Esophagus muscularis mucosa (tissue), 4 donors: ENCODE measurements at regions not wholly inside any gene's neighbourhood (a gene's known extent, or its start where the extent isn't known, plus 50 kb on each side); places are given as distances from the start of the nearest gene placed in this dataset.

Experiments used
- DNase-seq: peaks from one replicate; pipeline ENCODE4 v3.0.0-alpha.2; 2017; ENCODE audit errors: extremely low spot score
- H3K27ac ChIP-seq, 4 donors: fragments of 200-600 bp; sonication (generic); replicated peaks in 1 of 4; 1 replicate in 3 of 4; 2 replicates in 1 of 4; pipeline ENCODE4 v1.5.1; 2016 to 2019; ENCODE audit warnings: mild to moderate bottlenecking in 1 of 4
- H3K27me3 ChIP-seq, 4 donors: fragments of 200-600 bp; sonication (generic); one replicate each; pipeline versions ENCODE4 v1.5.1 to v1.6.0; 2016 to 2019
- H3K36me3 ChIP-seq, 4 donors: fragments of 200-600 bp; sonication (generic); one replicate each; pipeline ENCODE4 v1.5.1; 2016 to 2019
- H3K4me1 ChIP-seq, 4 donors: fragments of 200-600 bp; sonication (generic); one replicate each; pipeline ENCODE4 v1.5.1; 2016 to 2019
- H3K4me3 ChIP-seq, 4 donors: fragments of 200-600 bp; sonication (generic); 1 replicate in 2 of 4; 2 replicates in 2 of 4; pipeline ENCODE4 v1.5.1; 2016 to 2019; ENCODE audit warnings: mild to moderate bottlenecking in 4 of 4, moderate library complexity in 1 of 4
- H3K9me3 ChIP-seq, 4 donors: fragments of 200-600 bp; sonication (generic); 1 replicate in 3 of 4; 2 replicates in 1 of 4; pipeline ENCODE4 v1.5.1; 2016 to 2019
- EP300 ChIP-seq: sonication (generic); formaldehyde crosslinking; IDR thresholded peaks from one replicate; pipeline ENCODE4 v1.6.1; 2017; ENCODE audit warnings: antibody characterized with exemption
- POLR2A ChIP-seq: fragments of 450-650 bp; IDR thresholded peaks from one replicate; pipeline ENCODE4 v1.6.1; 2017; ENCODE audit warnings: antibody characterized with exemption, moderate library complexity, mild to moderate bottlenecking, low read depth
- POLR2AphosphoS5 ChIP-seq, 2 donors: sonication (generic); formaldehyde crosslinking; IDR thresholded peaks; one replicate each; pipeline ENCODE4 v1.6.1; 2017; ENCODE audit warnings: antibody characterized with exemption in 2 of 2
- WGBS: methylation state at CpG from one replicate; pipeline ENCODE4 v1.1.5; 2018; 5-methylcytosine and 5-hydroxymethylcytosine counted together
- intact Hi-C: fragments of 100-400 bp; cut with DNase I; formaldehyde crosslinking; loops from one replicate; pipeline ENCODE4 v1.15.1; 2023
- TF ChIP-seq, protein P1 (sequence below), 3 experiments: fragments of 200-600 bp in 2 of 3; fragments of 450-650 bp in 1 of 3; sonication (generic) in 2 of 3; IDR thresholded peaks; one replicate each; pipeline ENCODE4 v1.5.1; 2017 to 2019; ENCODE audit warnings: antibody characterized with exemption in 3 of 3, mild to moderate bottlenecking in 2 of 3, moderate library complexity in 1 of 3

DNA sequence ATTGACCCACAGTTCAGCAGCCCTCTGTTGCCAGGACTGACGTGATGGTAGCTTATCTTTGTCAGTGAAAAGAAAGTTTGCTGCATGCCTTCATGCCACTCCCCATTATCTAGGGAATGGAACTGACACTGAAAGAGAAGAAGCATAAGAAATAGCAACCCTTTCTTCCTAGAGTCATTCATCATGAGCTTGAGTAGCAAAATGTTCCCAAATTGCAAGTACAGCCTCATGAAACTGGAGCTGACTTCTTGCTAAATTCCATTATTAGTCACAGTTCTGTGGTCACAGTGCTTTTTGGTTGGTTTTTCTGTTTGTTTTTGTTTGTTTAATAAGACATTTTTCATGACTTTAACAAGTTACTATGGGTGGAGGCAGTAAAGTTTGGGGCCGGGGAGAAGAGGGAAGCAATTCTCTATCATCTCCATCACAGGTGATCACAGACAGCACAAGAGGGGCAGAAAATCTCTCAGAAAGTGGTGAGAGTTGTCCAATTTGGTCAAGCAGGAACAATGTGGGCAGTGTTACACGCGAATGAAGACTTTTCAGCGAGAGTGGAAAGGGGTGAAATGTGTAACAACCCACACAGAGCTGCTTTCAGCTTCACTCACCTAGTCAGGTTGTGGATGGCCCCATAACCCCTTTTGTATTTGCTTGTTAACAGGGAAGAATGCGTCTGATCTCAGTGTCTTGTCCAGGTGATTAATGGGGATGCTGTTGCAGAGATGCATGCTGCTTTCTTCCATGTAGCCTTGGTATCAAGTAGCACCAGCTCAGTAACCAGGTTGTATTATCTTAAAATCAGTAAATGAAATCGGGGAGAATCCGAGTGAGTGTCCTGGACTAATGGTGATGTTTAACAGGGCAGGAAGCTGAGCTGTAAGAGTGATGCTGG, 440.4 kb downstream of the DMRT2 start:
- WGBS, result 50% methylated on average over 8 of the region's 8 CpGs

DNA sequence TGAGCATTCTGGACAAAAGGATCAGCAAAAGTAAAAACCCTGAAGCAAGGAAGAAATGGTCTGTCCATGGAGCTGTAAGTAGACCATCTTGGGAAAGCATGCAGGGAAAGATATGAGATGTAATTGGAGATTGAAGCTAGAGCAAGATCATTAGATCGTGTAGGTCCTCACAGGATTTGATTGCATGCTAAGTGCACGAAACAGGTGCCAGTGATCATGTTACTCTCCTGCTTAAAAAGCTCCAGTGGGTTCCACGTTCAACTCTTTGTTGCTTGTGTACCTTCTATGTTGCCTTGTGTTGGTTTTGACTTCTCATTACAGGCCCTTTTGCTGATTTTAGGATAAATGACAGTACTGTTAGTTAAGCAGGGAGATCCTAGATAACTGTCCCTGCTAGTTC, 442.0 kb downstream of the DMRT2 start:
- no peak overlapping the region for H3K27ac ChIP-seq
- TF ChIP-seq POLR2A, result no peak
- TF ChIP-seq, protein P1, sequence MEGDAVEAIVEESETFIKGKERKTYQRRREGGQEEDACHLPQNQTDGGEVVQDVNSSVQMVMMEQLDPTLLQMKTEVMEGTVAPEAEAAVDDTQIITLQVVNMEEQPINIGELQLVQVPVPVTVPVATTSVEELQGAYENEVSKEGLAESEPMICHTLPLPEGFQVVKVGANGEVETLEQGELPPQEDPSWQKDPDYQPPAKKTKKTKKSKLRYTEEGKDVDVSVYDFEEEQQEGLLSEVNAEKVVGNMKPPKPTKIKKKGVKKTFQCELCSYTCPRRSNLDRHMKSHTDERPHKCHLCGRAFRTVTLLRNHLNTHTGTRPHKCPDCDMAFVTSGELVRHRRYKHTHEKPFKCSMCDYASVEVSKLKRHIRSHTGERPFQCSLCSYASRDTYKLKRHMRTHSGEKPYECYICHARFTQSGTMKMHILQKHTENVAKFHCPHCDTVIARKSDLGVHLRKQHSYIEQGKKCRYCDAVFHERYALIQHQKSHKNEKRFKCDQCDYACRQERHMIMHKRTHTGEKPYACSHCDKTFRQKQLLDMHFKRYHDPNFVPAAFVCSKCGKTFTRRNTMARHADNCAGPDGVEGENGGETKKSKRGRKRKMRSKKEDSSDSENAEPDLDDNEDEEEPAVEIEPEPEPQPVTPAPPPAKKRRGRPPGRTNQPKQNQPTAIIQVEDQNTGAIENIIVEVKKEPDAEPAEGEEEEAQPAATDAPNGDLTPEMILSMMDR (IDR thresholded peaks at IDR 0.05), result no peak
- no peak for TF ChIP-seq POLR2AphosphoS5 (IDR thresholded peaks at IDR 0.05)
- TF ChIP-seq EP300, result no peak
- no peaks in the 10 kb centered on the region for H3K4me1 ChIP-seq
- no peaks in the 10 kb centered on the region for H3K27me3 ChIP-seq
- 76% methylated on average over 3 of the region's 3 CpGs for WGBS
- H3K9me3 ChIP-seq, result no peaks in the 10 kb centered on the region
- intact Hi-C loops, result no loop called here
- no peak overlapping the region for H3K4me3 ChIP-seq
- no peaks in the 10 kb centered on the region for H3K36me3 ChIP-seq
- no peak for DNase-seq

More for the DNA sequence above, 440.4 kb downstream of the DMRT2 start:
- Histone ChIP-seq H3K27me3 (no peaks in the 10 kb centered on the region), H3K4me3 (no peak overlapping the region), H3K9me3 (no peaks in the 10 kb centered on the region), H3K4me1 (no peaks in the 10 kb centered on the region), H3K27ac (no peak overlapping the region), H3K36me3 (no peaks in the 10 kb centered on the region)
- no peak for DNase-seq
- TF ChIP-seq POLR2A (no peak), EP300 (no peak), POLR2AphosphoS5 (IDR thresholded peaks at IDR 0.05) (no peak)
- TF ChIP-seq, protein P1 (IDR thresholded peaks at IDR 0.05), result no peak
- intact Hi-C loops, result no loop called here

DNA sequence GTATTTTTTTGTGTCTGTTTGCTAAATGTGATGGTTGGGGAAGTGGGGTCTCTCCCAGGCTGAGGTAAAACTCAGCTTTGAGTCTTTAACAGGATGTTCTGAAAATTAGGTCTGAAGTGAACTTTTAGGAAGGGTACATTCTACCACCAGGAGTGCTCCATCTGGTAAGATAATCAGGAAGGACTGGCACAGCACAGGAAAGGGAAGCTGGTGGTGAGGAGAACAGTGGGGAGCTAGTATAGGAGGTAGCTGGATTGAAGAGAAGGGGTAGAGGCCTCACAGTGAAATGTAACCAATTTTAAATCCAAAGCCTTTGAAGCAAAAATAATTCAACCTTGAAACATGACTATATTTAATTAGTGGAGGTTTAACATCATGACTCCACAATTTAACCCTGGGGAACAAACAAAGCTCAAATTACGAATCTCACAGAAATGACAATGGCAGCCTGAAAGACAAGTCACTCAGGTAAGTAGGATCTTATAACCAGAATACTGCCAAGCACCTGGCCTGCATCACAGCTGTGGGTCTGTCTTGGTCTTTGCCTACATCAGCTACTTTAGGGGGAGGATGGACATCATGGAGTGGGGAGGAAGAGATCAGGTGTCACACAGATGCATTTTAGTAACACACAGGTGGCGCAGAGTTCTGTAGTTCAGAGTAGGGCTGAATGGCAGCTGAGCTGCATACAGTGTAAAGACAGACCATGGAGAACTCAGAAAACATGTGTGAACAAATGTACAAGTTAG, 445.3 kb downstream of the DMRT2 start:
- Histone ChIP-seq H3K9me3 (no peaks in the 10 kb centered on the region), H3K4me1 (no peaks in the 10 kb centered on the region), H3K36me3 (no peaks in the 10 kb centered on the region), H3K27ac (no peak overlapping the region), H3K27me3 (no peaks in the 10 kb centered on the region), H3K4me3 (no peak overlapping the region)
- WGBS, result 75% methylated on average over 2 of the region's 2 CpGs
- TF ChIP-seq, protein P1 (IDR thresholded peaks at IDR 0.05), result no peak
- TF ChIP-seq POLR2A (no peak), POLR2AphosphoS5 (IDR thresholded peaks at IDR 0.05) (no peak), EP300 (no peak)
- no peak for DNase-seq
- intact Hi-C loops, result no loop called here

- Histone ChIP-seq H3K27me3 (no peaks in the 10 kb centered on the region), H3K4me3 (no peak overlapping the region), H3K27ac (no peak overlapping the region), H3K9me3 (no peaks in the 10 kb centered on the region), H3K4me1 (no peaks in the 10 kb centered on the region), H3K36me3 (no peaks in the 10 kb centered on the region)
- DNase-seq, result no peak
- intact Hi-C loops, result no loop called here
- 38% methylated on average over 2 of the region's 2 CpGs for WGBS
- TF ChIP-seq EP300, result no peak
- no peak for TF ChIP-seq POLR2A
- no peak for TF ChIP-seq POLR2AphosphoS5 (IDR thresholded peaks at IDR 0.05)
- TF ChIP-seq, protein P1 (IDR thresholded peaks at IDR 0.05), result no peak
These were observed 455.3 kb downstream of the DMRT2 start for GRCh38 chr9:1505489-1505888.
